CD14-positive monocyte (primary cell): ENCODE measurements at regions not wholly inside any gene's neighbourhood (a gene's known extent, or its start where the extent isn't known, plus 50 kb on each side); places are given as distances from the start of the nearest gene placed in this dataset.

Source experiments
- DNase-seq, 3 donors: peaks; one replicate each; pipeline ENCODE4 v3.0.0-alpha.2; 2011 to 2022
- H2AFZ ChIP-seq: 2 replicates; pipeline ENCODE4 v1.6.0; 2012; ENCODE audit warnings: mild to moderate bottlenecking, low read depth, low read length, inconsistent platforms; ENCODE audit not compliant: insufficient read depth, poor library complexity, severe bottlenecking
- H3K27ac ChIP-seq, 2 donors: 1 replicate in 1 of 2; 2 replicates in 1 of 2; pipeline ENCODE4 v1.5.1; 2012 to 2013; ENCODE audit warnings: low read length in 2 of 2, control low read depth in 1 of 2, inconsistent platforms in 1 of 2, low read depth in 1 of 2, mild to moderate bottlenecking in 1 of 2
- H3K27me3 ChIP-seq, 2 donors: one replicate each; pipeline versions ENCODE4 v1.6.0 to v1.6.1; 2011 to 2013; ENCODE audit warnings: low read length in 2 of 2; ENCODE audit not compliant: control insufficient read depth in 2 of 2, insufficient read depth in 2 of 2
- H3K36me3 ChIP-seq, 2 donors: replicated peaks in 1 of 2; 1 replicate in 1 of 2; 2 replicates in 1 of 2; pipeline versions ENCODE4 v1.5.1 to v1.6.1; 2012 to 2013; ENCODE audit warnings: low read length in 2 of 2, control low read depth in 1 of 2, inconsistent platforms in 1 of 2, mild to moderate bottlenecking in 1 of 2; ENCODE audit not compliant: insufficient read depth in 2 of 2, control insufficient read depth in 1 of 2
- H3K4me1 ChIP-seq, 2 donors: 1 replicate in 1 of 2; 2 replicates in 1 of 2; pipeline versions ENCODE4 v1.5.1 to v1.6.1; 2012 to 2013; ENCODE audit warnings: low read length in 2 of 2, control low read depth in 1 of 2, inconsistent platforms in 1 of 2, mild to moderate bottlenecking in 1 of 2, moderate library complexity in 1 of 2; ENCODE audit not compliant: insufficient read depth in 2 of 2, control insufficient read depth in 1 of 2
- H3K4me2 ChIP-seq: replicated peaks from 2 replicates; pipeline ENCODE3; 2012; ENCODE audit warnings: low read length, moderate library complexity, mild to moderate bottlenecking; ENCODE audit not compliant: poor library complexity, severe bottlenecking; ENCODE audit errors: extremely low read depth
- H3K4me3 ChIP-seq, 3 experiments: fragments of 200-600 bp in 1 of 3; sonication (generic) in 1 of 3; replicated peaks in 1 of 3; 1 replicate in 2 of 3; 2 replicates in 1 of 3; pipeline ENCODE4 v1.5.1; 2011 to 2013; ENCODE audit warnings: low read length in 3 of 3, mild to moderate bottlenecking in 3 of 3, control low read depth in 2 of 3, low read depth in 2 of 3, inconsistent platforms in 1 of 3, moderate library complexity in 1 of 3
- H3K79me2 ChIP-seq: 2 replicates; pipeline ENCODE4 v1.6.0; 2012; ENCODE audit warnings: mild to moderate bottlenecking, control low read depth, inconsistent platforms, low read length, moderate library complexity; ENCODE audit not compliant: insufficient read depth
- H3K9ac ChIP-seq: 2 replicates; pipeline ENCODE4 v1.6.0; 2017; ENCODE audit warnings: low read length, mild to moderate bottlenecking; ENCODE audit not compliant: insufficient read depth, poor library complexity, severe bottlenecking
- H3K9me3 ChIP-seq, 2 donors: replicated peaks in 1 of 2; 1 replicate in 1 of 2; 2 replicates in 1 of 2; pipeline versions ENCODE4 v1.5.1 to v1.6.1; 2012 to 2013; ENCODE audit warnings: low read length in 2 of 2, control low read depth in 1 of 2; ENCODE audit not compliant: control insufficient read depth in 1 of 2, insufficient read depth in 1 of 2
- H4K20me1 ChIP-seq: 2 replicates; pipeline ENCODE4 v1.6.0; 2012; ENCODE audit warnings: mild to moderate bottlenecking, low read length, control low read depth, moderate library complexity; ENCODE audit not compliant: insufficient read depth
- H3K27ac Mint-ChIP-seq, 7 donors: one replicate each; pipeline ENCODE4 v1.8.0; 2020; ENCODE audit warnings: mild to moderate bottlenecking in 7 of 7, mixed read lengths in 7 of 7, moderate library complexity in 6 of 7, inconsistent platforms in 2 of 7
- H3K27me3 Mint-ChIP-seq, 3 donors: one replicate each; pipeline ENCODE4 v1.8.0; 2021 to 2022; ENCODE audit warnings: low read depth in 3 of 3, mild to moderate bottlenecking in 3 of 3, mixed read lengths in 3 of 3, moderate library complexity in 3 of 3, inconsistent platforms in 1 of 3
- H3K36me3 Mint-ChIP-seq, 2 donors: one replicate each; pipeline ENCODE4 v1.8.0; 2020; ENCODE audit warnings: mixed read lengths in 2 of 2, inconsistent platforms in 1 of 2, mild to moderate bottlenecking in 1 of 2
- H3K4me1 Mint-ChIP-seq: one replicate; pipeline ENCODE4 v1.8.0; 2020; ENCODE audit warnings: mild to moderate bottlenecking, mixed read lengths
- H3K4me3 Mint-ChIP-seq, 2 donors: one replicate each; pipeline ENCODE4 v1.8.0; 2020; ENCODE audit warnings: mild to moderate bottlenecking in 2 of 2, mixed read lengths in 2 of 2, moderate library complexity in 1 of 2
- H3K9me3 Mint-ChIP-seq, 7 donors: one replicate each; pipeline ENCODE4 v1.8.0; 2020 to 2022; ENCODE audit warnings: mixed read lengths in 7 of 7, mild to moderate bottlenecking in 6 of 7, moderate library complexity in 6 of 7, inconsistent platforms in 2 of 7
- WGBS: methylation state at CpG from one replicate; pipeline ENCODE4 v1.1.5; 2013; ENCODE audit warnings: missing lambda C conversion rate; ENCODE audit not compliant: insufficient coverage; 5-methylcytosine and 5-hydroxymethylcytosine counted together
- intact Hi-C, 2 donors: fragments of 100-400 bp; cut with micrococcal nuclease; formaldehyde crosslinking; loops; one replicate each; pipeline versions ENCODE4 v1.15.0 to v1.15.1; 2023
- TF ChIP-seq, protein P1 (sequence below): fragments of 200-600 bp; IDR thresholded peaks from one replicate; pipeline ENCODE4 v1.8.0; 2022; ENCODE audit warnings: antibody characterized with exemption, mild to moderate bottlenecking

DNA sequence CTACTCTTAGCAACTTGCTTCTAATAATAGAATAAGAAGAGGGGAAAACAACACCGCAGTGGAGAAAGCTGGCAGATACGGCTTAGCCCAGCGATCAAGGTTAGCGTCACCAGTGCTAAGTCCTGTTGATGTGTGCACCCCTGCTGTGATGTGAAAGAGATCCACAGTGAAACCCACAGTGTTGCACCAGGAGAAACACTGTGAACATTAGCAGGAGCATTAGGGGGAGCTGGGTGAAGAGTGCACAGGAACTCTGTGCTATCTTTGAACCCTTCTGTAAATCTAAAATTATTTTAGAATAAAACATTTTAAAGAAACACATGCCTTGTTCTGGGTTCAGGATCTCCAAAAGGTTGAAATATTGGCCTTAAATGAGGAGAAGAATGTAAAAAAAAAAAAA lies 154.1 kb upstream of the UNC5B start:
- intact Hi-C loops, result no loop called here

DNA sequence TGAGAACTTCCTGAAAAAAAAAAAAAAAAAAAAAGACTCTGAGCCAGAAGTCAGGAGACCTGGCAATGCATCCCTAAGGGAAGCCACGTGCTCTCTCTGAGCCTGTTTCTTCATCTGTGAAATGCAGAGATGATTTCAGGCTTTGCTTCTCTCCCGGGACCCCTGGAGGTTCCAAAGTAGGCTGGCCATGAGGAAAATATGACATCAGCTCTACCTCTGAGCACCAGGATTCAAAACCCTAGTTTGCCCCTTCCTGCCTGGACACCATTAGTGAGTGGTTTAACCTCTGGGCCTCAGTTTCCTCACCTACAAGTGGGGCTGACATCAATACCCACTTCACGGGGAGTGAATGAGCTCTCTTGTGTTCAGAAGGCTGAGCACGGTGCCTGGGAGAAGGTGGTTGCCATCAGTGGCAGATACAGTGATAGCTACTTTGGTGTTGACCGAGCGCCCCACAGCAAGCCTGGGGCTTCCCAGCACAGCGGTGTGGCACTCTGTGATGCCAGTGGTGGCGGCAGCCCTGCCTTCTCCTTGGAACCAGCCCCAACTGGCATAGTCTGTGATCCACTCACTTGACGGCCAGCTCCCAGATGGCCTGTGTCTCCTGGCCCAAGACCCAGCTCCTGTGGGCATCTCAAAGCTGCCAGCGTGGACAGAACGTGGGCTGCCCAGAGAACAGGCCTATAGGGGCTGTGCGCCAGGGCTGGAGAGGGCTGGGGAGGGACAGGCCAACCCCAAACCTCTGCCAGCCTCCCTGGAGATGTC lies 153.1 kb upstream of the UNC5B start:
- Histone ChIP-seq H3K9me3 (no peaks in the 10 kb centered on the region), H3K79me2 (no peaks in the 10 kb centered on the region), H4K20me1 (no peaks in the 10 kb centered on the region), H3K4me1 (no peaks in the 10 kb centered on the region), H3K9ac (no peak overlapping the region), H3K4me3 (no peak overlapping the region), H3K27ac (no peak overlapping the region), H2AFZ (no peak overlapping the region), H3K27me3 (no peaks in the 10 kb centered on the region), H3K36me3 (no peaks in the 10 kb centered on the region), H3K4me2 (no peak overlapping the region)
- intact Hi-C loops, result no loop called here
- Mint-ChIP-seq H3K4me3 (no peak overlapping the region), H3K27ac (no peak overlapping the region), H3K4me1 (no peaks in the 10 kb centered on the region), H3K27me3 (peaks cover 0 to 3% (median under 1%) of the 10 kb centered on the region in 3 donors), H3K36me3 (no peaks in the 10 kb centered on the region), H3K9me3 (peaks cover 0 to 4% (median 0%) of the 10 kb centered on the region in 7 donors)
- TF ChIP-seq, protein P1, sequence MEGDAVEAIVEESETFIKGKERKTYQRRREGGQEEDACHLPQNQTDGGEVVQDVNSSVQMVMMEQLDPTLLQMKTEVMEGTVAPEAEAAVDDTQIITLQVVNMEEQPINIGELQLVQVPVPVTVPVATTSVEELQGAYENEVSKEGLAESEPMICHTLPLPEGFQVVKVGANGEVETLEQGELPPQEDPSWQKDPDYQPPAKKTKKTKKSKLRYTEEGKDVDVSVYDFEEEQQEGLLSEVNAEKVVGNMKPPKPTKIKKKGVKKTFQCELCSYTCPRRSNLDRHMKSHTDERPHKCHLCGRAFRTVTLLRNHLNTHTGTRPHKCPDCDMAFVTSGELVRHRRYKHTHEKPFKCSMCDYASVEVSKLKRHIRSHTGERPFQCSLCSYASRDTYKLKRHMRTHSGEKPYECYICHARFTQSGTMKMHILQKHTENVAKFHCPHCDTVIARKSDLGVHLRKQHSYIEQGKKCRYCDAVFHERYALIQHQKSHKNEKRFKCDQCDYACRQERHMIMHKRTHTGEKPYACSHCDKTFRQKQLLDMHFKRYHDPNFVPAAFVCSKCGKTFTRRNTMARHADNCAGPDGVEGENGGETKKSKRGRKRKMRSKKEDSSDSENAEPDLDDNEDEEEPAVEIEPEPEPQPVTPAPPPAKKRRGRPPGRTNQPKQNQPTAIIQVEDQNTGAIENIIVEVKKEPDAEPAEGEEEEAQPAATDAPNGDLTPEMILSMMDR, result no peak
- no peak for DNase-seq
- WGBS, result 95% methylated on average over 10 of the region's 12 CpGs

More for the DNA sequence above, 154.1 kb upstream of the UNC5B start:
- H3K4me3 ChIP-seq, result no peak overlapping the region
- Mint-ChIP-seq H3K9me3 (peaks cover 0 to 4% (median 0%) of the 10 kb centered on the region in 7 donors), H3K4me1 (no peaks in the 10 kb centered on the region), H3K27me3 (peaks cover 0 to 2% (median 2%) of the 10 kb centered on the region in 3 donors), H3K36me3 (no peaks in the 10 kb centered on the region), H3K27ac (no peak overlapping the region), H3K4me3 (no peak overlapping the region)
- H3K27me3 ChIP-seq, result no peaks in the 10 kb centered on the region
- H3K4me1 ChIP-seq, result no peaks in the 10 kb centered on the region
- no peak overlapping the region for H3K9ac ChIP-seq
- DNase-seq, result no peak
- H3K27ac ChIP-seq, result no peak overlapping the region
- no peaks in the 10 kb centered on the region for H3K9me3 ChIP-seq
- no peak overlapping the region for H3K4me2 ChIP-seq
- TF ChIP-seq, protein P1, result no peak
- H3K79me2 ChIP-seq, result no peaks in the 10 kb centered on the region
- H4K20me1 ChIP-seq, result no peaks in the 10 kb centered on the region
- H3K36me3 ChIP-seq, result no peaks in the 10 kb centered on the region
- H2AFZ ChIP-seq, result no peak overlapping the region
- 90% methylated on average over 4 of the region's 4 CpGs for WGBS
